Activated CD8-positive, alpha-beta T cell treated with anti-CD3 and anti-CD28 coated beads for 36 hours (primary cell): ENCODE measurements at regions not wholly inside any gene's neighbourhood (a gene's known extent, or its start where the extent isn't known, plus 50 kb on each side); places are given as distances from the start of the nearest gene placed in this dataset.
"Not testable (repeated sequence)": the region's sequence is repeated elsewhere in the genome, so short reads cannot be mapped to it uniquely, and the experiment has no call there.

ENCODE experiments used
- ATAC-seq: fragments of 200-7000 bp; cut with Tn5 transposase; one replicate; pipeline ENCODE4 v1.10.0; 2021; ENCODE audit warnings: mild to moderate bottlenecking, moderate library complexity
- CTCF ChIA-PET: fragments of 350-600 bp; sonication (Branson Sonifier 250); formaldehyde crosslinking; loops from one replicate; lab custom pipeline; 2021; ENCODE audit warnings: antibody characterized with exemption; lab: Charles Lee
- POLR2A ChIA-PET: fragments of 350-600 bp; sonication (Branson Sonifier 250); formaldehyde crosslinking; loops from one replicate; lab custom pipeline; 2021; ENCODE audit warnings: antibody characterized with exemption; lab: Charles Lee
- DNase-seq: peaks from one replicate; pipeline ENCODE4 v3.0.0-alpha.2; 2020
- H3K27ac Mint-ChIP-seq: one replicate; pipeline ENCODE4 v1.8.0; 2021; ENCODE audit warnings: mild to moderate bottlenecking, mixed read lengths
- H3K27me3 Mint-ChIP-seq: one replicate; pipeline ENCODE4 v1.8.0; 2021; ENCODE audit warnings: mixed read lengths
- H3K36me3 Mint-ChIP-seq: one replicate; pipeline ENCODE4 v1.8.0; 2021; ENCODE audit warnings: low read depth, mixed read lengths
- H3K4me1 Mint-ChIP-seq: one replicate; pipeline ENCODE4 v1.8.0; 2021; ENCODE audit warnings: low read depth, mixed read lengths
- H3K4me3 Mint-ChIP-seq: one replicate; pipeline ENCODE4 v1.8.0; 2021; ENCODE audit warnings: mild to moderate bottlenecking, moderate library complexity, mixed read lengths
- H3K9me3 Mint-ChIP-seq: one replicate; pipeline ENCODE4 v1.8.0; 2021; ENCODE audit warnings: mixed read lengths
- intact Hi-C: fragments of 100-400 bp; cut with micrococcal nuclease; formaldehyde crosslinking; loops from one replicate; pipeline ENCODE4 v1.10.0; 2022
- TF ChIP-seq, protein P1 (sequence below): fragments of 200-600 bp; IDR thresholded peaks from one replicate; pipeline ENCODE4 v1.8.0; 2022; ENCODE audit warnings: antibody characterized with exemption, mild to moderate bottlenecking

DNA sequence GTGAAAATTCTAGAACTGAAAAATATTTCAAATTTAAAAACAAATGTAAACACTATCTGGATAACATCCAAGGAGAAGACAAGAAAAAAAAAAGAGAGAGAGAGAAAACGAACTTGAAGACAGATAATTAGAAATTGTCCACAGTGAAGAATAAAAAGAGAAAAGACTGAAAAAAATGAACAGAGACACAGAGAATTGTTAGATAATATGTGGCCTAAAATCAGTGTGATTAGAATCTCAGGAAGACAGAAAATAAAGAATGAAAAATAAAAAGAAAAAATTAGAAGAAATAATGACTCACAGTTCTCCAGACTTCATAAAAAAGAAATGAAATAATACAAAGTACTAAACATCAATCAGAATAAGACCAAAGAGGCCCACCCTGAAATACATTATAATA lies 1209.3 kb downstream of the FSCB start:
- H3K4me1 Mint-ChIP-seq, result no peaks in the 10 kb centered on the region

DNA sequence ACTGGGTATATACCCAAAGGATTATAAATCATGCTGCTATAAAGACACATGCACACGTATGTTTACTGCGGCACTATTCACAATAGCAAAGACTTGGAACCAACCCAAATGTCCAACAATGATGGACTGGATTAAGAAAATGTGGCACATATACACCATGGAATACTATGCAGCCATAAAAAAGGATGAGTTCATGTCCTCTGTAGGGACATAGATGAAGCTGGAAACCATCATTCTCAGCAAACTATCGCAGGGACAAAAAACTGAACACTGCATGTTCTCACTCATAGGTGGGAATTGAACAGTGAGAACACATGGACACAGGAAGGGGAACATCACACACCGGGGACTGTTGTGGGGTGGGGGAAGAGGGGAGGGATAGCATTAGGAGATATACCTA lies 1211.0 kb downstream of the FSCB start:
- H3K27ac Mint-ChIP-seq, ATAC-seq, H3K4me1 Mint-ChIP-seq, DNase-seq, H3K27me3 Mint-ChIP-seq, POLR2A ChIA-PET, H3K4me3 Mint-ChIP-seq, H3K36me3 Mint-ChIP-seq, CTCF ChIA-PET, intact Hi-C loops: not testable (repeated sequence)
- peaks cover 15% of the 10 kb centered on the region for H3K9me3 Mint-ChIP-seq

More for the DNA sequence above, 1209.3 kb downstream of the FSCB start:
- Mint-ChIP-seq H3K4me3 (no peak overlapping the region), H3K27ac (no peak overlapping the region), H3K9me3 (peaks cover 12% of the 10 kb centered on the region), H3K36me3 (no peaks in the 10 kb centered on the region), H3K27me3 (no peaks in the 10 kb centered on the region)
- ATAC-seq (no peak), DNase-seq (no peak)
- POLR2A ChIA-PET, result no interaction called here
- TF ChIP-seq, protein P1, sequence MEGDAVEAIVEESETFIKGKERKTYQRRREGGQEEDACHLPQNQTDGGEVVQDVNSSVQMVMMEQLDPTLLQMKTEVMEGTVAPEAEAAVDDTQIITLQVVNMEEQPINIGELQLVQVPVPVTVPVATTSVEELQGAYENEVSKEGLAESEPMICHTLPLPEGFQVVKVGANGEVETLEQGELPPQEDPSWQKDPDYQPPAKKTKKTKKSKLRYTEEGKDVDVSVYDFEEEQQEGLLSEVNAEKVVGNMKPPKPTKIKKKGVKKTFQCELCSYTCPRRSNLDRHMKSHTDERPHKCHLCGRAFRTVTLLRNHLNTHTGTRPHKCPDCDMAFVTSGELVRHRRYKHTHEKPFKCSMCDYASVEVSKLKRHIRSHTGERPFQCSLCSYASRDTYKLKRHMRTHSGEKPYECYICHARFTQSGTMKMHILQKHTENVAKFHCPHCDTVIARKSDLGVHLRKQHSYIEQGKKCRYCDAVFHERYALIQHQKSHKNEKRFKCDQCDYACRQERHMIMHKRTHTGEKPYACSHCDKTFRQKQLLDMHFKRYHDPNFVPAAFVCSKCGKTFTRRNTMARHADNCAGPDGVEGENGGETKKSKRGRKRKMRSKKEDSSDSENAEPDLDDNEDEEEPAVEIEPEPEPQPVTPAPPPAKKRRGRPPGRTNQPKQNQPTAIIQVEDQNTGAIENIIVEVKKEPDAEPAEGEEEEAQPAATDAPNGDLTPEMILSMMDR, result no peak
- CTCF ChIA-PET, result no interaction called here
- intact Hi-C loops, result no loop called here

DNA sequence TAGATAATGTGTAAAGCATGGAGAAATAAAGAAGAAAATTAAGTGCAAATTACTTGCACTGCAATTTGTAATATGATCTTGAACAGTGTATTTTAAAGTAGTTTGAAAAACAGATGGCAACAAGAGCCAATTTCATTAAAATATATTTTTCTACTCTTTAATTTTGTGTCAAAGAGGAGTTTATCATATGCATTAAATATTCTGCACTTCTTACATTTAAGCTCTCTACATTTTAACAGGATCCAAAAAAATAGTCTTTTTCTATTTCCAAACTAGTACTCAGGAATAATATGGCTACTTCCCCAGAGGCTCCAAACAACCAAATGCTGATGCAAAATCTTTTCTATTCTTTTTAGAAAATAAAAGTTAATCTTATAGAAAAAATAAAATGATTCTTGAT lies 1221.5 kb downstream of the FSCB start:
- Mint-ChIP-seq H3K9me3 (peaks cover 9% of the 10 kb centered on the region), H3K36me3 (no peaks in the 10 kb centered on the region), H3K4me3 (no peak overlapping the region), H3K27ac (no peak overlapping the region), H3K27me3 (no peaks in the 10 kb centered on the region), H3K4me1 (no peaks in the 10 kb centered on the region)
- no peak for ATAC-seq
- DNase-seq, result no peak
- POLR2A ChIA-PET, result no interaction called here
- intact Hi-C loops, result no loop called here
- TF ChIP-seq, protein P1, result no peak
- CTCF ChIA-PET, result no interaction called here

DNA sequence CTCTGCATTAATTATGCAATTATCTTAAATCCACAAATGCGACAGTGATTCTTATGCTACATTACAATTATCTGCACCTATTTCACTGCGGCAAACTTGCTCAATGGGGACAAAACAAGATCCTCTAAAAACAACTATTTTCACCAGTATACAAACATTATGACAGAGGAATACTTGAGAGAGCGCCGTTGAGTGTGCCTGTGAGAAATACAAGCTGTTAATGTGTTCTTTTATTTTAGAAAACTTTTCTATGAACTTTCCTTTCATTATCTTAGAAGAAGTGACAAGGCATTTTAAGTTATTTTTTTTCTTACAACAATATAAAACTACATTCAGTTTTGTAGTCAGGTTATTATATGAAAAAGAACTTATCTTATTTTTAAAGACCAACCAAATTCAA lies 1247.0 kb downstream of the FSCB start:
- CTCF ChIA-PET, result no interaction called here
- no peak for ATAC-seq
- Mint-ChIP-seq H3K27me3 (no peaks in the 10 kb centered on the region), H3K4me1 (no peaks in the 10 kb centered on the region), H3K36me3 (no peaks in the 10 kb centered on the region), H3K27ac (no peak overlapping the region), H3K4me3 (no peak overlapping the region), H3K9me3 (peaks cover 11% of the 10 kb centered on the region)
- POLR2A ChIA-PET, result no interaction called here
- intact Hi-C loops, result no loop called here
- TF ChIP-seq, protein P1, result no peak
- DNase-seq, result no peak

DNA sequence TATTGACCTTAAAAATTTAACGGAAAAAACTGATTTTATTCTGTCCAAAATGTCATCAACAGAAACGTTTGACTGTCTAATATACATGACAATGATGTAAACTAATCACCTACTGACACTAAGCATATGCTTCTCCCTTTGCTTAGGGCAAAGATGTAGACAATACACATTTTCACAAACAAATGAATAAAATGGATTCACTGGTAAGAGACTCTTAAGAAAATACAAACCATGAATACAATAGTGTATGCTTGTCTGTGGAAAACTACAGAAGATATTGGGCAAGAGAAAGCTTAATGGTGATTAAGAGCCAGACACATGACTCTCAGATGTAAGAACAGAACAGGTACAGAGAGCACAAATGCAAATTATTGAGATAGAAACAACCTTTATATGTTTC lies 1248.7 kb downstream of the FSCB start:
- DNase-seq (no peak), ATAC-seq (no peak)
- no peak overlapping the region for H3K4me3 Mint-ChIP-seq
- intact Hi-C loops, result no loop called here
- CTCF ChIA-PET, result no interaction called here
- H3K27ac Mint-ChIP-seq, result no peak overlapping the region
- no peaks in the 10 kb centered on the region for H3K36me3 Mint-ChIP-seq
- no peaks in the 10 kb centered on the region for H3K4me1 Mint-ChIP-seq
- no peaks in the 10 kb centered on the region for H3K27me3 Mint-ChIP-seq
- TF ChIP-seq, protein P1, result no peak
- POLR2A ChIA-PET, result no interaction called here
- H3K9me3 Mint-ChIP-seq, result peaks cover 11% of the 10 kb centered on the region

DNA sequence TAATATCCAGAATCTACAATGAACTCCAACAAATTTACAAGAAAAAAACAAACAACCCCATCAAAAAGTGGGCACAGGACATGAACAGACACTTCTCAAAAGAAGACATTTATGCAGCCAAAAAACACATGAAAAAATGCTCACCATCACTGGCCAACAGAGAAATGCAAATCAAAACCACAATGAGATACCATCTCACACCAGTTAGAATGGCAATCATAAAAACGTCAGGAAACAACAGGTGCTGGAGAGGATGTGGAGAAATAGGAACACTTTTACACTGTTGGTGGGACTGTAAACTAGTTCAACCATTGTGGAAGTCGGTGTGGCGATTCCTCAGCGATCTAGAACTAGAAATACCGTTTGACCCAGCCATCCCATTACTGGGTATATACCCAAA lies 1250.1 kb downstream of the FSCB start:
- DNase-seq, H3K27ac Mint-ChIP-seq, POLR2A ChIA-PET, H3K27me3 Mint-ChIP-seq, intact Hi-C loops, H3K4me1 Mint-ChIP-seq, ATAC-seq, H3K36me3 Mint-ChIP-seq, CTCF ChIA-PET, H3K4me3 Mint-ChIP-seq: not testable (repeated sequence)
- H3K9me3 Mint-ChIP-seq, result peaks cover 11% of the 10 kb centered on the region
